ENCODE measurements at regions not wholly inside any gene's neighbourhood (a gene's known extent, or its start where the extent isn't known, plus 50 kb on each side); places are given as distances from the start of the nearest gene placed in this dataset.

DNA sequence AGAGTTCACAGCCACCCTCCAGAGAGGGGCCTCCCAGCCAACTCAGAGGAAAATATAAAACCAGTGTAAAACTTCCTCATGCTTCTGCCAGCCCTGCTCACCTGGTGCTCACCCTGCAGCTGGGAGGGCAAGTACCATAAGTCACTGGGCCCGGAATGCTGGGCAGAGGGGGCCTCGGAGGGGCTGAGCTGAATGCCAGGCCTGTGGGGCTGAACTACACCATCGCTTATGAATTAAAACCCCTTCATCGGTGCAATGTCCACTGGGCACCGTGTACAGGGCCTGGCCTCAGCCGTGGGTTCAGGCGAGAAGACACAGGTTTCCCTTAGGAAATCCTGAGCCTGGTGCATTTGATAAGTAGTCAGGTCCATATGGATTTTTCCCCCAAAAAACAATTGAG lies 828.6 kb downstream of the TBC1D22A start:
- H3K9me3 ChIP-seq (ENCODE audit: control insufficient read depth in 1 of 2, low read length in 2 of 2) = no peaks in the 10 kb centered on the region
- H3K4me3 ChIP-seq (ENCODE audit: low read depth in 1 of 2, low read length in 2 of 2) = no peak overlapping the region
- H3K36me3 ChIP-seq (ENCODE audit: control insufficient read depth in 1 of 2, insufficient read depth in 2 of 2, low read length in 2 of 2) = no peaks in the 10 kb centered on the region
- H3K27ac ChIP-seq (ENCODE audit: low read length) = no peak overlapping the region
- no peaks in the 10 kb centered on the region for H3K27me3 ChIP-seq (ENCODE audit: low read depth, low read length)
- no peaks in the 10 kb centered on the region for H3K4me1 ChIP-seq (ENCODE audit: control insufficient read depth in 1 of 2, insufficient read depth in 2 of 2, low read length in 2 of 2)

DNA sequence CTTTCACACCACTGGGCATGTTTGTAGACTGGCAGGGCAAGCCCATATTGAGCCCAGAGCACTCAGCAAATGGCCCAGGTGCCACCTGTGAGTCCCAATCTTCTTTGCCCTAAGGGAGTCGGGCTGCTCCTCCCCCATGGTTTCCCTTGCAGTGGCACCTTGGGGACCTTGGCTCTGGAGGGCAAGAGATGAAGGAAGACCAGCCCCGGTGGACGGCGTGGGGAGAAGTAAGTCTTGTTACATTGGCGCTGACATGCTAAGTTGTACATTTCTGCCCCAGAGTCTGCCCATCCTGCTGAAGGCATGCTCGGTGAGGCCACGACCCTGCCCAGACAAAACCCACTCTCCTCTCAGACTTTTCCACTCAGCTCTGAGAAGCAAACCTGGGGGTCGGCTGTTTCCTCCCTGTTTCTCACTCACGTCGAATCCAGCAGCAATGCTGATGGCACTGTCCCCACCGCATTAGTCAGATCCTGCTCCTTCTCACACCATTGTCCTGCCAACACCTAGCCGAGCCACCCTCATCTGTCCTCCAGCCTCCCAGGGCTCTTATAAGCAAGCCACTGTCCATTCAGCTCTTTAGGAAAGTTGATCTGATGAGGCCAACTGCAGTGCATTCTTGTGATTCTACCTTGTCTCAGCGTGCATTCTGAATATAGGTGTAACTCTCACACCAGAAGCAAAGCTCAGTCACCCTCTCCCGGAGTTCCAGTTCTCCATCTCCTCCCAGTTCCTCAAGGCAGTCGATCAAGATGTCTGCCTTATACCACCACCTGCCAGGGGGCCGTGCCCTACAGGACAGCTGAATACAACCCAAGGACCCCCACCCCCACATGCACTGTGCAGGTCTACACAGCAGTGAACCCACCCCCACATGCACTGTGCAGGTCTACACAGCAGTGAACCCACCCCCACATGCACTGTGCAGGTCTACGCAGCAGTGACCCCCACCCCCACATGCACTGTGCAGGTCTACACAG lies 827.1 kb downstream of the TBC1D22A start:
- no peaks in the 10 kb centered on the region for H3K36me3 ChIP-seq (ENCODE audit: control insufficient read depth in 1 of 2, insufficient read depth in 2 of 2, low read length in 2 of 2)
- no peaks in the 10 kb centered on the region for H3K27me3 ChIP-seq (ENCODE audit: low read depth, low read length)
- no peaks in the 10 kb centered on the region for H3K9me3 ChIP-seq (ENCODE audit: control insufficient read depth in 1 of 2, low read length in 2 of 2)
- H3K4me3 ChIP-seq (ENCODE audit: low read depth in 1 of 2, low read length in 2 of 2) = no peak overlapping the region
- H3K27ac ChIP-seq (ENCODE audit: low read length) = no peak overlapping the region
- H3K4me1 ChIP-seq (ENCODE audit: control insufficient read depth in 1 of 2, insufficient read depth in 2 of 2, low read length in 2 of 2) = no peaks in the 10 kb centered on the region

DNA sequence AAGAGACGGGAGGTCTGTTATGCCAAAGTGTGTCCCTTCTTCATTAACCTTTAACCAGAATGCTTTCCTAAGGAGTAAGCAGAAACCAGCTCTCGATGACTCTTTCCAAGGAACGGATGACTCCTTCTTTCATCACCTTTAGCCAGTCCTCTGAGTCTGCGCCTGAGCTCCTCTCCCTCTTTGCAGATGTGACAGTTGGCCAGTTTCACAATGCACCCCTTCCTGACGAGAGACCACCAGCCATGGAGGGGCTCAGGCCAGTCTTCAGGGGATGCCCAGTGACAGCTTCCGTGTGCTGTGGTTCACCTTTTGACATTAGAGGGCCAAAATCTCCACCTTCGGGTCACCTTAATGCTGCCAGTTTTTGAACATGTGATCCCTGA lies 826.1 kb downstream of the TBC1D22A start:
- H3K27me3 ChIP-seq (ENCODE audit: low read depth, low read length) = no peaks in the 10 kb centered on the region
- H3K4me3 ChIP-seq (ENCODE audit: low read depth in 1 of 2, low read length in 2 of 2) = no peak overlapping the region
- no peaks in the 10 kb centered on the region for H3K9me3 ChIP-seq (ENCODE audit: control insufficient read depth in 1 of 2, low read length in 2 of 2)
- H3K36me3 ChIP-seq (ENCODE audit: control insufficient read depth in 1 of 2, insufficient read depth in 2 of 2, low read length in 2 of 2) = no peaks in the 10 kb centered on the region
- no peak overlapping the region for H3K27ac ChIP-seq (ENCODE audit: low read length)
- no peaks in the 10 kb centered on the region for H3K4me1 ChIP-seq (ENCODE audit: control insufficient read depth in 1 of 2, insufficient read depth in 2 of 2, low read length in 2 of 2)

DNA sequence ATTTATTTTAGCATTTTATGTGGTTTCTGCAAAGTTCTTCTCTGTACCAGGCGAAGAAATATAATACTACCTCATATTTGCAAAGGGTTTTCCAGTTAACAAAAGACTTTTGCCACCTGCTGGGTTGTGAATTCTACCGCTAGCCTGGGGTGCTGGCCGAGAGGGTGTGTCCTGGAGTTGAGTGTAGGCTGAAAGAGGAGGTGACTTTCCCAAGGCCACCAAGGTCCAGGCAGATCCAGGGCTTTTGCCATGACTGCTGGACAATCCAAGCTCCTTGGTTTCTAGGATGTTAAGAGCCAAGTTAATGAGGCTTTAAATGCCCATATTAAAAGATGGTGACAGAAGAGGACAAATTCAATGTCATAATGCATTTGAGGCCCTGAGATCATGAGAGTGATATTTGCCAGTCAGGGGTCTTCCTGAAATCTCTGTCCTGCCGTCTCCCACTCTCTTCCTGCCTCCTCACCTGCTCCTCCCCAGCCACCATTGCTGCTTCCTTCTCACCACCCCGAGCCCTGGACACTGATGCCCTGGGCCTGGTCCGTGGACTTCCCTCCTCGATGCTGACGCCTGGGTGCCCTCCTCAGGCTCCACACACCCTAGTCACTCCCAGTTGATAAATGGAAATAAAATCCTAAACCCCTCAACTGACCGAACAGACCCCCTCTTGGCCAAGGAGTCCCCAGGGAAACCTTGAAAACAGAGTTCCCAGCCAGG lies 825.6 kb downstream of the TBC1D22A start:
- Histone ChIP-seq H3K9me3 (ENCODE audit: control insufficient read depth in 1 of 2, low read length in 2 of 2) (no peaks in the 10 kb centered on the region), H3K27ac (ENCODE audit: low read length) (no peak overlapping the region), H3K36me3 (ENCODE audit: control insufficient read depth in 1 of 2, insufficient read depth in 2 of 2, low read length in 2 of 2) (no peaks in the 10 kb centered on the region), H3K27me3 (ENCODE audit: low read depth, low read length) (no peaks in the 10 kb centered on the region), H3K4me1 (ENCODE audit: control insufficient read depth in 1 of 2, insufficient read depth in 2 of 2, low read length in 2 of 2) (no peaks in the 10 kb centered on the region), H3K4me3 (ENCODE audit: low read depth in 1 of 2, low read length in 2 of 2) (no peak overlapping the region)

DNA sequence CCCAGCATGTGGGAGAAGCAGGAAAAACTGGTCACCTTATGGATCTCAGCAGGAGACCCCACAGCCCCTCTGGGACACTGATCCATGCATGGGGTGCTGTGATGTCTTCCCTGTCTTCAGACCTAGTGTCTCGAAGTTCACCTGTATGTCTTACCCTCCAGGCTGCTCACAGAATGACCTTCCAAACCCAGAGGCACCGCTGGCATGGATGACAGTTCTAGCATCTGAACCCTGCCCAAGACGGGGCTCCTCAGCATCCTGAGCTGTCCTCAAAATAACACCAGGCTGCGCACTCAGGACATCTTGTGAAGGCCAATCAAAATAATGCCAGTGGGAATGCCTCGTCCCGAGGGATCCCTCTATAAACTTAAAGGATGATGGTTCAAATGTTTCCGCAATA lies 824.9 kb downstream of the TBC1D22A start:
- Histone ChIP-seq H3K4me3 (ENCODE audit: low read depth in 1 of 2, low read length in 2 of 2) (no peak overlapping the region), H3K9me3 (ENCODE audit: control insufficient read depth in 1 of 2, low read length in 2 of 2) (no peaks in the 10 kb centered on the region), H3K4me1 (ENCODE audit: control insufficient read depth in 1 of 2, insufficient read depth in 2 of 2, low read length in 2 of 2) (no peaks in the 10 kb centered on the region), H3K27me3 (ENCODE audit: low read depth, low read length) (no peaks in the 10 kb centered on the region), H3K27ac (ENCODE audit: low read length) (no peak overlapping the region), H3K36me3 (ENCODE audit: control insufficient read depth in 1 of 2, insufficient read depth in 2 of 2, low read length in 2 of 2) (no peaks in the 10 kb centered on the region)

DNA sequence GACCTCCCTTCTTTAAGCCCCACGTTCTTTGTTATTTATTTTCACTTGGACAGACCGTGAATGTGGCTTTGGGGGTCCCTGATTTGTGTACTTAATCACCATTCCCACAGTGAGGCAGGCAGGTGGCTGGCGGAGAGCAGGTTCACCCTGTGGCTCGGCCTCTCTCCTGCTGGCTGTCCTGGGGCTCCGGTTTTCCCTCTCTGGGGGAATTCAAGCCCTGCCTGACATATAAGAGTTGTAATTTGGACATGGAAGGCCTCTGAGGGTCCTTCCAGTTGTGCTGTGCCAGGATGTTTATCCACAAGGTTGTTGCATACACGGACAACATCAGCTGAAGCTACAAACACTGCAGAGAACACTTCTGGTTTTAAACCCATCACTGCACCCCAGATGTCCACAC lies 824.5 kb downstream of the TBC1D22A start:
- Histone ChIP-seq H3K4me1 (ENCODE audit: control insufficient read depth in 1 of 2, insufficient read depth in 2 of 2, low read length in 2 of 2) (no peaks in the 10 kb centered on the region), H3K36me3 (ENCODE audit: control insufficient read depth in 1 of 2, insufficient read depth in 2 of 2, low read length in 2 of 2) (no peaks in the 10 kb centered on the region), H3K27ac (ENCODE audit: low read length) (no peak overlapping the region), H3K9me3 (ENCODE audit: control insufficient read depth in 1 of 2, low read length in 2 of 2) (no peaks in the 10 kb centered on the region), H3K4me3 (ENCODE audit: low read depth in 1 of 2, low read length in 2 of 2) (no peak overlapping the region), H3K27me3 (ENCODE audit: low read depth, low read length) (no peaks in the 10 kb centered on the region)

DNA sequence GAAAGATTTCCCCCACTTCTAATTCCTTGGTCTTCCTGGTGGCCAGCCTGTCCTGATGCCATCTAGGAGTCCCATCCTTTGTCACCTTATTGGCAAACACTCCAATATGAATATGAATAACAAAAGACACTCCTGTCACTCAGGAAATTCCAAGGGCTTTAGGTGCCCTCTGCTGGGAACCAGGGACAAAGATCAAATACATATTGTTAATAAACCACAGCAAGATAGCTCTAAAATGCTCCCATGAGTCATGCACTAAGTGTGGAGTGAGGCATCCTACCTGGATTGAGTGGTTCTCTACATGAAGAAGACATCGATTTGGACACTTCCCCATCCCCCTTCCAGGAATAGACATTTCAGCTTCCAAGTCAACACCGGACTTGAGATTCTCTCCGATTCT lies 823.6 kb downstream of the TBC1D22A start:
- H3K4me3 ChIP-seq (ENCODE audit: low read depth in 1 of 2, low read length in 2 of 2) = no peak overlapping the region
- H3K4me1 ChIP-seq (ENCODE audit: control insufficient read depth in 1 of 2, insufficient read depth in 2 of 2, low read length in 2 of 2) = no peaks in the 10 kb centered on the region
- no peaks in the 10 kb centered on the region for H3K36me3 ChIP-seq (ENCODE audit: control insufficient read depth in 1 of 2, insufficient read depth in 2 of 2, low read length in 2 of 2)
- no peak overlapping the region for H3K27ac ChIP-seq (ENCODE audit: low read length)
- no peaks in the 10 kb centered on the region for H3K9me3 ChIP-seq (ENCODE audit: control insufficient read depth in 1 of 2, low read length in 2 of 2)
- no peaks in the 10 kb centered on the region for H3K27me3 ChIP-seq (ENCODE audit: low read depth, low read length)

DNA sequence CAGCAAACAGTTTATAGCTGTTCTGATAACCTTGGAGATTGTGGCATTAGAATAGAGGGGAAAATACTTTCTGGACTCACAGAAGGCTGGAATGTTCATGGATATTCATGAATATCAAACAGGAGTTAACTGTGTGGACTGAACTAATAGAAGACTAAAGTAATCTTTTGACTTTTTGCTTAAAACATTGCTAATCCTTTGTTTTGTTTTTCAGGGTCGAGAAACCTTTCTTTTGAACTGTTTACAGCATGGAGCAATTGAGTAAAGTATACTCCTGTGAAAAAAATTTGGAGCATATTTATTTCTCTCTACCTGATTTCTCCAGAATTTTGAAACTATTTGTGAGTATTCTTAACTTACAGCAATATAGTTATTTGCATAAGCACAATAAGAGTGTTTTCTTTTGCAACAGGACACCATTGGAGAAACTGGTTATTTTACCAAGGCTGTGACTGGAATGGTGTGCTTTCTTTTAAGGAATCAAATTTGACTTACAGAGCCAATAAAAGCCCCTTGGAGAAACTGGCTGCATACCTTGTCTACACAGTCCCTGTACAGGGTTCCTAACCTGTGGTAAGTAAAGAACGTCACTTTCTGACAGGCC lies 821.6 kb downstream of the TBC1D22A start:
- no peak overlapping the region for H3K4me3 ChIP-seq (ENCODE audit: low read depth in 1 of 2, low read length in 2 of 2)
- no peak overlapping the region for H3K27ac ChIP-seq (ENCODE audit: low read length)
- H3K4me1 ChIP-seq (ENCODE audit: control insufficient read depth in 1 of 2, insufficient read depth in 2 of 2, low read length in 2 of 2) = no peaks in the 10 kb centered on the region
- no peaks in the 10 kb centered on the region for H3K9me3 ChIP-seq (ENCODE audit: control insufficient read depth in 1 of 2, low read length in 2 of 2)
- H3K27me3 ChIP-seq (ENCODE audit: low read depth, low read length) = no peaks in the 10 kb centered on the region
- H3K36me3 ChIP-seq (ENCODE audit: control insufficient read depth in 1 of 2, insufficient read depth in 2 of 2, low read length in 2 of 2) = no peaks in the 10 kb centered on the region

DNA sequence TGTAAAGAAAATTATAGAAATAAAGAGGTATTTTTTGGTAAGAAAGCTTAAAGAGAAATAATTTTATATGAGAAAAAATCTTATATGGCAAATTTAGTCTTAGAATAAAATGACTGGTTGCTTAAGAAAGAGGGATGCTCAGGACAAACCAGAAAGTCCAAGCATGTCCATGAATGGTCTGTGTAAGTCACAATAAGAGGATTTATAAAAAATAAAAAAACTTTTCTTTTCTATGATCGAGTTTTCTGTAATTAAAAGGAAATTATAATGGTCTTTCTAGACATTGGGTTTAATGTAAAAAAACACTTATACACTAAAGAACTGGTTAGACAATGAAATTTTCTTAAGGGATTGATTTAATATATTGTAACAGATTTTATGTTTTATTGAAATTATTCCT lies 819.6 kb downstream of the TBC1D22A start:
- Histone ChIP-seq H3K9me3 (ENCODE audit: control insufficient read depth in 1 of 2, low read length in 2 of 2) (no peaks in the 10 kb centered on the region), H3K4me3 (ENCODE audit: low read depth in 1 of 2, low read length in 2 of 2) (no peak overlapping the region), H3K27ac (ENCODE audit: low read length) (no peak overlapping the region), H3K36me3 (ENCODE audit: control insufficient read depth in 1 of 2, insufficient read depth in 2 of 2, low read length in 2 of 2) (no peaks in the 10 kb centered on the region), H3K27me3 (ENCODE audit: low read depth, low read length) (no peaks in the 10 kb centered on the region), H3K4me1 (ENCODE audit: control insufficient read depth in 1 of 2, insufficient read depth in 2 of 2, low read length in 2 of 2) (no peaks in the 10 kb centered on the region)

DNA sequence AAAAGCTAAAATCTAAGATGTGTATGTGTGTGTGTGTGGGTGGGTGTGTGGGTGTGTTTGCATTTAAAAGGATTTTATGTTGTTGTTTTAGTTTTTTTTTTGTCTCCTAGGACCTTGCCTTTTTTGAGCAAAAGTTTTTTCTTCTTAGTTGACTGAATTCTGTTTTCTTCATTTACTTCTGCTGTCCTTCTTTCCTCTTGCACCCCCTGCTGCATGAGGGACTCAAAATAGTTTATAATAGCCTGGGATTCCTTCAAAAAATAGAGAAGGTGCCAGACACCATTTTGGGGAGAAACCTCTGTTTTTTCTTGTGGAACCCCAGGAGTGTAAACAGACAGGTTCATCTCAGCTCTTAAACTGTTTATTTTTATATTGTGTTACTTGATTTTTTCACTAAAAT lies 817.7 kb downstream of the TBC1D22A start:
- Histone ChIP-seq H3K27ac (ENCODE audit: low read length) (no peak overlapping the region), H3K27me3 (ENCODE audit: low read depth, low read length) (no peaks in the 10 kb centered on the region), H3K36me3 (ENCODE audit: control insufficient read depth in 1 of 2, insufficient read depth in 2 of 2, low read length in 2 of 2) (no peaks in the 10 kb centered on the region), H3K9me3 (ENCODE audit: control insufficient read depth in 1 of 2, low read length in 2 of 2) (no peaks in the 10 kb centered on the region), H3K4me1 (ENCODE audit: control insufficient read depth in 1 of 2, insufficient read depth in 2 of 2, low read length in 2 of 2) (no peaks in the 10 kb centered on the region), H3K4me3 (ENCODE audit: low read depth in 1 of 2, low read length in 2 of 2) (no peak overlapping the region)

DNA sequence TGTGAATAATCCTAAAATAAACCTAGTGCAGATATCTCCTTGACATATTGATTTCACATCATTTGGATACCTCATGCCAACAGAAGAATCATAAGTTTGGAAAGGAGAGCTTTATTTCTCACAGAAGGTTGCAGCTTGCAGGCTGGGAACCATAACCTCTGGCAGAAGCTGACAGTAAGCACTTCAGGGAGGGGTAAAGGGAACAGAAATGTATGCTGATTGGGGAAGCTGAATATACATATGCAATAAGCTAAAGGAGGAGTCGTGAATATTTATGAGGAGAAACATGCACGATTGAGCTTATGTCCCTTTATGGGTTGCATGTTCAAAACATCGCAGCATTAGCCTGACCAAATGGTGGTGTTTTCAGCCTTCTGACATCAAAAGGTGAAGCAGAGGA lies 814.5 kb downstream of the TBC1D22A start:
- H3K4me3 ChIP-seq (ENCODE audit: low read depth in 1 of 2, low read length in 2 of 2) = no peak overlapping the region
- no peaks in the 10 kb centered on the region for H3K36me3 ChIP-seq (ENCODE audit: control insufficient read depth in 1 of 2, insufficient read depth in 2 of 2, low read length in 2 of 2)
- H3K27ac ChIP-seq (ENCODE audit: low read length) = no peak overlapping the region
- H3K4me1 ChIP-seq (ENCODE audit: control insufficient read depth in 1 of 2, insufficient read depth in 2 of 2, low read length in 2 of 2) = no peaks in the 10 kb centered on the region
- H3K27me3 ChIP-seq (ENCODE audit: low read depth, low read length) = no peaks in the 10 kb centered on the region
- H3K9me3 ChIP-seq (ENCODE audit: control insufficient read depth in 1 of 2, low read length in 2 of 2) = no peaks in the 10 kb centered on the region

Measured in muscle layer of duodenum (tissue), 2 donors.